ENCODE measurements at regions not wholly inside any gene's neighbourhood (a gene's known extent, or its start where the extent isn't known, plus 50 kb on each side); places are given as distances from the start of the nearest gene placed in this dataset.

DNA sequence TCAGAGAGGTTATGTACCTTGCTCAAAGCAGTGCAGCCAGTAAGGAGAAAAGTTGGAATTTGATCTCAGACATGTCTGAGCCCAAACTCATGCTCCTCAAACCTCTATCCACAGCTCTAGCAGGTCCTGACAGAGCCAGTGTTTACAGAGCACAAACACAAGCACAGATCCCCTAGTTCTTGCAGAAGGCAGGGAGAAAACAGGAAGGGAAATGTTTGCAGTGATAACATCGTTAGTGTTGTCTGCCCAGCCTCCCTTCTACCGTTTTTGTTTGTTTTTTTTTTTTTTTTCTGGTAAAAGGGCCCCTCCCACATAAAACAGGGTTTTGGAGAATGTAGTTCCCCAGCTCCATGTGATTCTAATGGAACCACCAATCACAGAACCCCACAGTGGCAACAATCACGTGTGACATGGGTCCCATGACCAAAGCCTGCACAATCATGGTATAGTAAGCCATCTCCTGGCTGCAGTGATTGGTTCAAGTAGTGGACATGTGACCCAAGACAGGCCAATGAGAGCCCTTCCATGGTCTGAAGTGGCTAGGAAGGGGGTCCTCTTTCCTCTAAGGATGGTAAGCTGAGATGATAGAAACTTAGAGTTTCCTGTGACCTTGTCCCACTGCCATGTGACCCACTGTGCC lies 513.4 kb downstream of the MED13L start:
- ATAC-seq = no peak
- no peak for TF ChIP-seq ISL1 (CRISPR knock-in tag; IDR thresholded peaks at IDR 0.05)
- no peak for TF ChIP-seq TOX (CRISPR knock-in tag; IDR thresholded peaks at IDR 0.05; ENCODE audit: borderline replicate concordance)
- TF ChIP-seq ESRRG (CRISPR knock-in tag; IDR thresholded peaks at IDR 0.05) = no peak
- TF ChIP-seq ZNF565 (CRISPR knock-in tag; conservative IDR thresholded peaks at IDR 0.05; ENCODE audit: low read depth) = no peak
- TF ChIP-seq, protein P1, sequence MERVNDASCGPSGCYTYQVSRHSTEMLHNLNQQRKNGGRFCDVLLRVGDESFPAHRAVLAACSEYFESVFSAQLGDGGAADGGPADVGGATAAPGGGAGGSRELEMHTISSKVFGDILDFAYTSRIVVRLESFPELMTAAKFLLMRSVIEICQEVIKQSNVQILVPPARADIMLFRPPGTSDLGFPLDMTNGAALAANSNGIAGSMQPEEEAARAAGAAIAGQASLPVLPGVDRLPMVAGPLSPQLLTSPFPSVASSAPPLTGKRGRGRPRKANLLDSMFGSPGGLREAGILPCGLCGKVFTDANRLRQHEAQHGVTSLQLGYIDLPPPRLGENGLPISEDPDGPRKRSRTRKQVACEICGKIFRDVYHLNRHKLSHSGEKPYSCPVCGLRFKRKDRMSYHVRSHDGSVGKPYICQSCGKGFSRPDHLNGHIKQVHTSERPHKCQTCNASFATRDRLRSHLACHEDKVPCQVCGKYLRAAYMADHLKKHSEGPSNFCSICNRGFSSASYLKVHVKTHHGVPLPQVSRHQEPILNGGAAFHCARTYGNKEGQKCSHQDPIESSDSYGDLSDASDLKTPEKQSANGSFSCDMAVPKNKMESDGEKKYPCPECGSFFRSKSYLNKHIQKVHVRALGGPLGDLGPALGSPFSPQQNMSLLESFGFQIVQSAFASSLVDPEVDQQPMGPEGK (CRISPR knock-in tag; IDR thresholded peaks at IDR 0.05; ENCODE audit: borderline replicate concordance) = no peak
- TF ChIP-seq, protein P2, sequence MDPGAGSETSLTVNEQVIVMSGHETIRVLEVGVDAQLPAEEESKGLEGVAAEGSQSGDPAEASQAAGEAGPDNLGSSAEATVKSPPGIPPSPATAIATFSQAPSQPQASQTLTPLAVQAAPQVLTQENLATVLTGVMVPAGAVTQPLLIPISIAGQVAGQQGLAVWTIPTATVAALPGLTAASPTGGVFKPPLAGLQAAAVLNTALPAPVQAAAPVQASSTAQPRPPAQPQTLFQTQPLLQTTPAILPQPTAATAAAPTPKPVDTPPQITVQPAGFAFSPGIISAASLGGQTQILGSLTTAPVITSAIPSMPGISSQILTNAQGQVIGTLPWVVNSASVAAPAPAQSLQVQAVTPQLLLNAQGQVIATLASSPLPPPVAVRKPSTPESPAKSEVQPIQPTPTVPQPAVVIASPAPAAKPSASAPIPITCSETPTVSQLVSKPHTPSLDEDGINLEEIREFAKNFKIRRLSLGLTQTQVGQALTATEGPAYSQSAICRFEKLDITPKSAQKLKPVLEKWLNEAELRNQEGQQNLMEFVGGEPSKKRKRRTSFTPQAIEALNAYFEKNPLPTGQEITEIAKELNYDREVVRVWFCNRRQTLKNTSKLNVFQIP (CRISPR knock-in tag; IDR thresholded peaks at IDR 0.05; ENCODE audit: borderline replicate concordance, low read depth) = no peak
- TF ChIP-seq, protein P3, sequence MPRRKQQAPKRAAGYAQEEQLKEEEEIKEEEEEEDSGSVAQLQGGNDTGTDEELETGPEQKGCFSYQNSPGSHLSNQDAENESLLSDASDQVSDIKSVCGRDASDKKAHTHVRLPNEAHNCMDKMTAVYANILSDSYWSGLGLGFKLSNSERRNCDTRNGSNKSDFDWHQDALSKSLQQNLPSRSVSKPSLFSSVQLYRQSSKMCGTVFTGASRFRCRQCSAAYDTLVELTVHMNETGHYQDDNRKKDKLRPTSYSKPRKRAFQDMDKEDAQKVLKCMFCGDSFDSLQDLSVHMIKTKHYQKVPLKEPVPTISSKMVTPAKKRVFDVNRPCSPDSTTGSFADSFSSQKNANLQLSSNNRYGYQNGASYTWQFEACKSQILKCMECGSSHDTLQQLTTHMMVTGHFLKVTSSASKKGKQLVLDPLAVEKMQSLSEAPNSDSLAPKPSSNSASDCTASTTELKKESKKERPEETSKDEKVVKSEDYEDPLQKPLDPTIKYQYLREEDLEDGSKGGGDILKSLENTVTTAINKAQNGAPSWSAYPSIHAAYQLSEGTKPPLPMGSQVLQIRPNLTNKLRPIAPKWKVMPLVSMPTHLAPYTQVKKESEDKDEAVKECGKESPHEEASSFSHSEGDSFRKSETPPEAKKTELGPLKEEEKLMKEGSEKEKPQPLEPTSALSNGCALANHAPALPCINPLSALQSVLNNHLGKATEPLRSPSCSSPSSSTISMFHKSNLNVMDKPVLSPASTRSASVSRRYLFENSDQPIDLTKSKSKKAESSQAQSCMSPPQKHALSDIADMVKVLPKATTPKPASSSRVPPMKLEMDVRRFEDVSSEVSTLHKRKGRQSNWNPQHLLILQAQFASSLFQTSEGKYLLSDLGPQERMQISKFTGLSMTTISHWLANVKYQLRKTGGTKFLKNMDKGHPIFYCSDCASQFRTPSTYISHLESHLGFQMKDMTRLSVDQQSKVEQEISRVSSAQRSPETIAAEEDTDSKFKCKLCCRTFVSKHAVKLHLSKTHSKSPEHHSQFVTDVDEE (CRISPR knock-in tag; IDR thresholded peaks at IDR 0.05) = no peak
- TF ChIP-seq BACH2 (CRISPR knock-in tag; IDR thresholded peaks at IDR 0.05; ENCODE audit: borderline replicate concordance) = no peak

DNA sequence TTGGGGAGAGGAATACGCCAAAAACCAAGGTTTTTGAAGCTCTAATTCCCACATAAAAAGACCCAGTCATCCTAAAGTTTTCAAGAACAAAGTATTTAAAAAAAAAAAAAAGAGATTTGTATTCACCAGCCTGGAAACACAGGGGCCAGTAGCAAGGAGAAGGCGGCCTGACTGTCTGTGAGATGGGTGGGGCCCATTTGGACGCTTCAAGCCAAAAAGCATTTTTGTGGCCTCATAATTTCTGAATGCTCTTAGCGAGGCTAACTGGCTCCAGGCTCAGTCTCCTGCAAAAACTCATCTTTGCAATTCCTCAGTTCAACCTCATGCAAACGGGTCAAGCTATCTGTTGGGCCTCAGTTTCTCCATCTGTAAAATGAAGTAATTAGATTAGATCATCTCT lies 514.1 kb downstream of the MED13L start:
- no peak for TF ChIP-seq GLIS3 (CRISPR knock-in tag; IDR thresholded peaks at IDR 0.05)
- no peak for TF ChIP-seq ZC3H10 (CRISPR knock-in tag; IDR thresholded peaks at IDR 0.05)
- TF ChIP-seq, protein P2 (CRISPR knock-in tag; IDR thresholded peaks at IDR 0.05; ENCODE audit: borderline replicate concordance, low read depth) = no peak
- no peak for TF ChIP-seq OSR1 (CRISPR knock-in tag; IDR thresholded peaks at IDR 0.05)
- TF ChIP-seq BACH2 (CRISPR knock-in tag; IDR thresholded peaks at IDR 0.05; ENCODE audit: borderline replicate concordance) = no peak
- no peak for TF ChIP-seq PPARA (CRISPR knock-in tag; IDR thresholded peaks at IDR 0.05; ENCODE audit: borderline replicate concordance)
- no peak for TF ChIP-seq ZNF8 (CRISPR knock-in tag; IDR thresholded peaks at IDR 0.05)
- TF ChIP-seq CSDC2 (CRISPR knock-in tag; IDR thresholded peaks at IDR 0.05) = no peak
- TF ChIP-seq, protein P3 (CRISPR knock-in tag; IDR thresholded peaks at IDR 0.05) = no peak
- no peak for TF ChIP-seq ZFP3 (CRISPR knock-in tag; IDR thresholded peaks at IDR 0.05)
- no peak for TF ChIP-seq SNAI2 (CRISPR knock-in tag; IDR thresholded peaks at IDR 0.05)
- TF ChIP-seq, protein P4, sequence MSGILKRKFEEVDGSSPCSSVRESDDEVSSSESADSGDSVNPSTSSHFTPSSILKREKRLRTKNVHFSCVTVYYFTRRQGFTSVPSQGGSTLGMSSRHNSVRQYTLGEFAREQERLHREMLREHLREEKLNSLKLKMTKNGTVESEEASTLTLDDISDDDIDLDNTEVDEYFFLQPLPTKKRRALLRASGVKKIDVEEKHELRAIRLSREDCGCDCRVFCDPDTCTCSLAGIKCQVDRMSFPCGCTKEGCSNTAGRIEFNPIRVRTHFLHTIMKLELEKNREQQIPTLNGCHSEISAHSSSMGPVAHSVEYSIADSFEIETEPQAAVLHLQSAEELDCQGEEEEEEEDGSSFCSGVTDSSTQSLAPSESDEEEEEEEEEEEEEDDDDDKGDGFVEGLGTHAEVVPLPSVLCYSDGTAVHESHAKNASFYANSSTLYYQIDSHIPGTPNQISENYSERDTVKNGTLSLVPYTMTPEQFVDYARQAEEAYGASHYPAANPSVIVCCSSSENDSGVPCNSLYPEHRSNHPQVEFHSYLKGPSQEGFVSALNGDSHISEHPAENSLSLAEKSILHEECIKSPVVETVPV (CRISPR knock-in tag; IDR thresholded peaks at IDR 0.05) = no peak
- TF ChIP-seq TCF4 (CRISPR knock-in tag; IDR thresholded peaks at IDR 0.05; ENCODE audit: borderline replicate concordance) = no peak
- TF ChIP-seq ZFP30 (CRISPR knock-in tag; IDR thresholded peaks at IDR 0.05) = no peak
- ATAC-seq = no peak
